ENCODE measurements at regions not wholly inside any gene's neighbourhood (a gene's known extent, or its start where the extent isn't known, plus 50 kb on each side); places are given as distances from the start of the nearest gene placed in this dataset.

GRCh38 chr10:23885853-23886252 lies 323.1 kb upstream of the KIAA1217 start:
- no peak for TF ChIP-seq CTCF (IDR thresholded peaks at IDR 0.05)
- no peak for TF ChIP-seq EP300 (IDR thresholded peaks at IDR 0.05)
- TF ChIP-seq POLR2A (IDR thresholded peaks at IDR 0.05) = no peak

All from tibial nerve (tissue), 4 donors.